ENCODE measurements at regions not wholly inside any gene's neighbourhood (a gene's known extent, or its start where the extent isn't known, plus 50 kb on each side); places are given as distances from the start of the nearest gene placed in this dataset.

DNA sequence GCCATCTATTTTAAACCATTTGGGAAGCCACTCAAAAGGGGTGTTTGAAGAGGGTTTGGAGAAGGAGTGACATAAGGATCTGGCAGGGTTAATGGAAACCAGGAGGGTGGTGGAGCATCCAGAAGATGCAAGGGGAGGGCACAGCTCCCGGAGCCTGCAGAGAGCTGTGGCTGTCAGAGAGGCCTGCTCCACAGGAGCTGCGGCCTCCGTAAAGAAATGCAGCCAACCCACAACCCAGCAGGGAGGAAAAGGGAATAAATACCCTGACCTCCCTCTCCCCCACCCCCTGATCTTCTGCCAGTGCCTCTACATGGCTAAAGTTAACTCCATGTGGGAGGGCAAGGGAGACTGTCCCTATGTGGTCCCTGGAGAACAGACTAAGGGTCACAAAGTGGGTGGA, 567.1 kb upstream of the POU3F3 start:
- TF ChIP-seq, protein P1, sequence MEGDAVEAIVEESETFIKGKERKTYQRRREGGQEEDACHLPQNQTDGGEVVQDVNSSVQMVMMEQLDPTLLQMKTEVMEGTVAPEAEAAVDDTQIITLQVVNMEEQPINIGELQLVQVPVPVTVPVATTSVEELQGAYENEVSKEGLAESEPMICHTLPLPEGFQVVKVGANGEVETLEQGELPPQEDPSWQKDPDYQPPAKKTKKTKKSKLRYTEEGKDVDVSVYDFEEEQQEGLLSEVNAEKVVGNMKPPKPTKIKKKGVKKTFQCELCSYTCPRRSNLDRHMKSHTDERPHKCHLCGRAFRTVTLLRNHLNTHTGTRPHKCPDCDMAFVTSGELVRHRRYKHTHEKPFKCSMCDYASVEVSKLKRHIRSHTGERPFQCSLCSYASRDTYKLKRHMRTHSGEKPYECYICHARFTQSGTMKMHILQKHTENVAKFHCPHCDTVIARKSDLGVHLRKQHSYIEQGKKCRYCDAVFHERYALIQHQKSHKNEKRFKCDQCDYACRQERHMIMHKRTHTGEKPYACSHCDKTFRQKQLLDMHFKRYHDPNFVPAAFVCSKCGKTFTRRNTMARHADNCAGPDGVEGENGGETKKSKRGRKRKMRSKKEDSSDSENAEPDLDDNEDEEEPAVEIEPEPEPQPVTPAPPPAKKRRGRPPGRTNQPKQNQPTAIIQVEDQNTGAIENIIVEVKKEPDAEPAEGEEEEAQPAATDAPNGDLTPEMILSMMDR (IDR thresholded peaks at IDR 0.05; ENCODE audit: insufficient read depth, low read length): no peak
- TF ChIP-seq SPI1 (IDR thresholded peaks at IDR 0.05; ENCODE audit: borderline replicate concordance, low read depth): no peak
- TF ChIP-seq POLR2AphosphoS5 (IDR thresholded peaks at IDR 0.05; ENCODE audit: low read depth): no peak

All from HL-60 (cell line).